ENCODE measurements at regions not wholly inside any gene's neighbourhood (a gene's known extent, or its start where the extent isn't known, plus 50 kb on each side); places are given as distances from the start of the nearest gene placed in this dataset.

- H3K36me3 ChIP-seq: no peaks in the 10 kb centered on the region
- no peak overlapping the region for H3K4me3 ChIP-seq
- TF ChIP-seq CTCF (IDR thresholded peaks at IDR 0.05) (no peak), POLR2AphosphoS5 (IDR thresholded peaks at IDR 0.05) (no peak), POLR2A (IDR thresholded peaks at IDR 0.05) (no peak), EP300 (IDR thresholded peaks at IDR 0.05) (no peak)
- no peak overlapping the region for H3K27ac ChIP-seq
- no peaks in the 10 kb centered on the region for H3K4me1 ChIP-seq
- H3K27me3 ChIP-seq: no peaks in the 10 kb centered on the region
- no peaks in the 10 kb centered on the region for H3K9me3 ChIP-seq
- no peak for DNase-seq (ENCODE audit: low spot score in 2 of 2)
- 82% methylated on average over 3 of the region's 3 CpGs for WGBS
These were observed 75.8 kb upstream of the PIK3C3 start for GRCh38 chr18:41879256-41879655.

- H3K9me3 ChIP-seq: no peaks in the 10 kb centered on the region
- H3K4me3 ChIP-seq: no peak overlapping the region
- no peaks in the 10 kb centered on the region for H3K27me3 ChIP-seq
- H3K36me3 ChIP-seq: no peaks in the 10 kb centered on the region
- WGBS: 62% methylated on average over 3 of the region's 3 CpGs
- TF ChIP-seq CTCF (IDR thresholded peaks at IDR 0.05) (no peak), POLR2AphosphoS5 (IDR thresholded peaks at IDR 0.05) (no peak)
- peaks cover under 1% of the 10 kb centered on the region for H3K4me1 ChIP-seq
- H3K27ac ChIP-seq: no peak overlapping the region
- DNase-seq (ENCODE audit: low spot score in 2 of 2): no peak
These were observed 79.8 kb upstream of the PIK3C3 start for GRCh38 chr18:41875094-41875780.

GRCh38 chr18:41873730-41874129 lies 81.3 kb upstream of the PIK3C3 start:
- Histone ChIP-seq H3K9me3 (no peaks in the 10 kb centered on the region), H3K27me3 (no peaks in the 10 kb centered on the region), H3K36me3 (no peaks in the 10 kb centered on the region), H3K4me1 (peaks cover 6% of the 10 kb centered on the region), H3K4me3 (no peak overlapping the region), H3K27ac (no peak overlapping the region)
- DNase-seq (ENCODE audit: low spot score in 2 of 2): no peak
- TF ChIP-seq EP300 (IDR thresholded peaks at IDR 0.05) (no peak), CTCF (IDR thresholded peaks at IDR 0.05) (no peak), POLR2AphosphoS5 (IDR thresholded peaks at IDR 0.05) (no peak), POLR2A (IDR thresholded peaks at IDR 0.05) (no peak)

GRCh38 chr18:41872206-41872605 lies 82.8 kb upstream of the PIK3C3 start:
- TF ChIP-seq CTCF (IDR thresholded peaks at IDR 0.05): no peak
- no peak for TF ChIP-seq POLR2AphosphoS5 (IDR thresholded peaks at IDR 0.05)
- no peak for TF ChIP-seq POLR2A (IDR thresholded peaks at IDR 0.05)
- no peak for TF ChIP-seq EP300 (IDR thresholded peaks at IDR 0.05)
- peaks cover 6% of the 10 kb centered on the region for H3K4me1 ChIP-seq
- H3K4me3 ChIP-seq: no peak overlapping the region
- no peaks in the 10 kb centered on the region for H3K36me3 ChIP-seq
- H3K27ac ChIP-seq: no peak overlapping the region
- no peaks in the 10 kb centered on the region for H3K9me3 ChIP-seq
- DNase-seq (ENCODE audit: low spot score in 2 of 2): no peak
- H3K27me3 ChIP-seq: no peaks in the 10 kb centered on the region

GRCh38 chr18:41871229-41872000 lies 83.6 kb upstream of the PIK3C3 start:
- Histone ChIP-seq H3K9me3 (no peaks in the 10 kb centered on the region), H3K4me3 (no peak overlapping the region), H3K27ac (no peak overlapping the region), H3K36me3 (no peaks in the 10 kb centered on the region), H3K4me1 (peaks cover 6% of the 10 kb centered on the region), H3K27me3 (no peaks in the 10 kb centered on the region)
- 63% methylated on average over 7 of the region's 7 CpGs for WGBS
- TF ChIP-seq EP300 (IDR thresholded peaks at IDR 0.05) (no peak), CTCF (IDR thresholded peaks at IDR 0.05) (no peak), POLR2A (IDR thresholded peaks at IDR 0.05) (no peak), POLR2AphosphoS5 (IDR thresholded peaks at IDR 0.05) (no peak)
- DNase-seq (ENCODE audit: low spot score in 2 of 2): no peak
